ENCODE measurements at regions not wholly inside any gene's neighbourhood (a gene's known extent, or its start where the extent isn't known, plus 50 kb on each side); places are given as distances from the start of the nearest gene placed in this dataset.

- Histone ChIP-seq H3K36me3 (replicated peaks in 1 of 2; ENCODE audit: control extremely low read depth in 1 of 2, control insufficient read depth in 1 of 2, extremely low read depth in 1 of 2, insufficient read depth in 2 of 2, low read length in 1 of 2) (no peaks in the 10 kb centered on the region), H3K9me3 (ENCODE audit: control extremely low read depth in 1 of 3, control insufficient read depth in 2 of 3, insufficient read depth in 1 of 3, low read length in 2 of 3) (no peaks in the 10 kb centered on the region), H2AFZ (ENCODE audit: insufficient read depth, low read depth, low read length, poor library complexity, severe bottlenecking) (no peak overlapping the region), H3K79me2 (ENCODE audit: control insufficient read depth, insufficient read depth, low read length) (no peaks in the 10 kb centered on the region), H3K9ac (ENCODE audit: low read length) (no peak overlapping the region), H4K20me1 (ENCODE audit: control insufficient read depth, insufficient read depth, low read length, poor library complexity, severe bottlenecking) (no peaks in the 10 kb centered on the region), H3K4me2 (replicated peaks; ENCODE audit: low read depth, low read length, poor library complexity, severe bottlenecking) (no peak overlapping the region), H3K27ac (ENCODE audit: low read length in 2 of 2) (no peak overlapping the region), H3K4me3 (ENCODE audit: control extremely low read depth in 1 of 5, extremely low read depth in 1 of 5, insufficient read depth in 1 of 5, low read depth in 2 of 5, low read length in 4 of 5) (no peak overlapping the region), H3K4me1 (ENCODE audit: control insufficient read depth in 2 of 2, insufficient read depth in 2 of 2, low read length in 2 of 2) (no peaks in the 10 kb centered on the region), H3K27me3 (replicated peaks in 1 of 4; ENCODE audit: control extremely low read depth in 1 of 4, control insufficient read depth in 3 of 4, insufficient read depth in 4 of 4, low read length in 3 of 4) (no peaks in the 10 kb centered on the region)
- Mint-ChIP-seq H3K9me3 (ENCODE audit: insufficient read depth) (peaks cover 4% of the 10 kb centered on the region), H3K4me1 (no peaks in the 10 kb centered on the region), H3K27ac (no peak overlapping the region), H3K27me3 (no peaks in the 10 kb centered on the region), H3K4me3 (no peak overlapping the region)
- ATAC-seq (ENCODE audit: low read depth) (no peak), DNase-seq (no peak)
- WGBS (ENCODE audit: insufficient coverage) = no CpG with 5 or more reads among the region's 4 CpGs
- intact Hi-C loops (cut with micrococcal nuclease) = no loop called here
- CTCF ChIA-PET = no interaction called here
- POLR2A ChIA-PET = no interaction called here
- TF ChIP-seq CTCF (IDR thresholded peaks at IDR 0.05) (no peak), EZH2 (IDR thresholded peaks at IDR 0.05; ENCODE audit: borderline replicate concordance, insufficient read depth, low read depth, low read length, poor library complexity, severe bottlenecking) (no peak)
Observed at GRCh38 chr2:216951171-216951570, 91.3 kb upstream of the TNP1 start.

- no peak for ATAC-seq (ENCODE audit: low read depth)
- no peak overlapping the region for H3K27ac ChIP-seq (ENCODE audit: low read length in 2 of 2)
- no peak overlapping the region for H3K4me3 ChIP-seq (ENCODE audit: control extremely low read depth in 1 of 5, extremely low read depth in 1 of 5, insufficient read depth in 1 of 5, low read depth in 2 of 5, low read length in 4 of 5)
- no peak for DNase-seq
- H3K9ac ChIP-seq (ENCODE audit: low read length) = no peak overlapping the region
- H2AFZ ChIP-seq (ENCODE audit: insufficient read depth, low read depth, low read length, poor library complexity, severe bottlenecking) = no peak overlapping the region
- no peak overlapping the region for H3K27ac Mint-ChIP-seq
- TF ChIP-seq EZH2 (IDR thresholded peaks at IDR 0.05; ENCODE audit: borderline replicate concordance, insufficient read depth, low read depth, low read length, poor library complexity, severe bottlenecking) = no peak
- TF ChIP-seq CTCF (IDR thresholded peaks at IDR 0.05) = no peak
- ChIA-PET POLR2A (no interaction called here), CTCF (no interaction called here)
- H3K36me3 ChIP-seq (replicated peaks in 1 of 2; ENCODE audit: control extremely low read depth in 1 of 2, control insufficient read depth in 1 of 2, extremely low read depth in 1 of 2, insufficient read depth in 2 of 2, low read length in 1 of 2) = no peaks in the 10 kb centered on the region
- no peaks in the 10 kb centered on the region for H3K4me1 Mint-ChIP-seq
- no peak overlapping the region for H3K4me3 Mint-ChIP-seq
- H3K4me1 ChIP-seq (ENCODE audit: control insufficient read depth in 2 of 2, insufficient read depth in 2 of 2, low read length in 2 of 2) = no peaks in the 10 kb centered on the region
- H3K27me3 Mint-ChIP-seq = no peaks in the 10 kb centered on the region
- H3K79me2 ChIP-seq (ENCODE audit: control insufficient read depth, insufficient read depth, low read length) = no peaks in the 10 kb centered on the region
- no peaks in the 10 kb centered on the region for H3K27me3 ChIP-seq (replicated peaks in 1 of 4; ENCODE audit: control extremely low read depth in 1 of 4, control insufficient read depth in 3 of 4, insufficient read depth in 4 of 4, low read length in 3 of 4)
- H3K9me3 Mint-ChIP-seq (ENCODE audit: insufficient read depth) = peaks cover 4% of the 10 kb centered on the region
- intact Hi-C loops (cut with micrococcal nuclease) = no loop called here
- no peaks in the 10 kb centered on the region for H4K20me1 ChIP-seq (ENCODE audit: control insufficient read depth, insufficient read depth, low read length, poor library complexity, severe bottlenecking)
- H3K9me3 ChIP-seq (ENCODE audit: control extremely low read depth in 1 of 3, control insufficient read depth in 2 of 3, insufficient read depth in 1 of 3, low read length in 2 of 3) = no peaks in the 10 kb centered on the region
- WGBS (ENCODE audit: insufficient coverage) = 19% methylated on average over 2 of the region's 2 CpGs
- no peak overlapping the region for H3K4me2 ChIP-seq (replicated peaks; ENCODE audit: low read depth, low read length, poor library complexity, severe bottlenecking)
Observed at GRCh38 chr2:216950547-216950946, 90.7 kb upstream of the TNP1 start.
